ENCODE measurements at regions not wholly inside any gene's neighbourhood (a gene's known extent, or its start where the extent isn't known, plus 50 kb on each side); places are given as distances from the start of the nearest gene placed in this dataset.

DNA sequence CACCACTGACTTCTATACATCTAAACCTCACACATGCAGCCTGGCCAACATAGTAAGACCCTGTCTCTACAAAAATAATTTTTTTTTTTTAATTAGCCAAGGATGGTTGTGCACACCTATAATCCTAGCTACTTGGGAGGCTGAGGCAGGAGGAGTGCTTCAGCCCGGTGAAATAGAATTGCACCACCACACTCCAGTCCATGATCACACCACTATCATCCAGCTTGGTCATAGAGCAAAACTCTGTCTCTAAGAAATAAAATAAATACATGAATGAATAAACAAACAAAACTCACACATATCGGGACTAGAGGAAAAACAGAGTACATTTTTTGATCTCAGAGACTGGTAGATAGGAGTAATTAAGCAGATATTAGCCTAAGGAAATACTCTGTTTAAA lies 66.6 kb upstream of the PDE5A start:
- TF ChIP-seq EZH2 (IDR thresholded peaks at IDR 0.05; ENCODE audit: low read length, missing control alignments): no peak
- no peak for TF ChIP-seq CTCF (conservative IDR thresholded peaks at IDR 0.05 in 1 of 2, IDR thresholded peaks at IDR 0.05 in 1 of 2; ENCODE audit: low read depth in 1 of 2, low read length in 2 of 2)
- DNase-seq (ENCODE audit: low read depth in 2 of 2): no peak
- no peak overlapping the region for H3K9ac ChIP-seq (ENCODE audit: insufficient read depth, low read length)

GRCh38 chr4:119693126-119693525 lies 64.5 kb upstream of the PDE5A start:
- TF ChIP-seq CTCF (conservative IDR thresholded peaks at IDR 0.05 in 1 of 2, IDR thresholded peaks at IDR 0.05 in 1 of 2; ENCODE audit: low read depth in 1 of 2, low read length in 2 of 2) (no peak), EZH2 (IDR thresholded peaks at IDR 0.05; ENCODE audit: low read length, missing control alignments) (no peak)
- no peak overlapping the region for H3K9ac ChIP-seq (ENCODE audit: insufficient read depth, low read length)
- H3K79me2 ChIP-seq (ENCODE audit: control insufficient read depth, insufficient read depth, low read length): no peaks in the 10 kb centered on the region
- peaks cover 4% of the 10 kb centered on the region for H3K4me1 ChIP-seq (ENCODE audit: control insufficient read depth, extremely low read depth, insufficient read depth, low read length)
- H3K27ac ChIP-seq (ENCODE audit: insufficient read depth, low read length): peak overlapping the region; percentile 31
- H3K4me2 ChIP-seq (ENCODE audit: extremely low read depth, insufficient read depth, low read length): peak overlapping the region; percentile 56
- H3K4me3 ChIP-seq (replicated peaks in 1 of 4; ENCODE audit: control extremely low read depth in 1 of 4, insufficient read depth in 1 of 4, low read depth in 3 of 4, low read length in 4 of 4): peak overlapping the region in 3 of 4 experiments; percentile 3 to 51 (median 13)
- peak overlapping the region; percentile 40 for H2AFZ ChIP-seq (ENCODE audit: low read length)
- H3K36me3 ChIP-seq (ENCODE audit: control insufficient read depth, insufficient read depth, low read length): no peaks in the 10 kb centered on the region
- no peaks in the 10 kb centered on the region for H3K9me3 ChIP-seq (ENCODE audit: control insufficient read depth, insufficient read depth, low read depth, low read length)
- no peaks in the 10 kb centered on the region for H3K27me3 ChIP-seq (ENCODE audit: control insufficient read depth, insufficient read depth, low read length)
- no peaks in the 10 kb centered on the region for H4K20me1 ChIP-seq (ENCODE audit: control insufficient read depth, extremely low read depth, insufficient read depth, low read length)
- DNase-seq (ENCODE audit: low read depth in 2 of 2): peak; percentile 8 to 25

More for the DNA sequence above, 66.6 kb upstream of the PDE5A start:
- Histone ChIP-seq H3K4me2 (ENCODE audit: extremely low read depth, insufficient read depth, low read length) (no peak overlapping the region), H3K9me3 (ENCODE audit: control insufficient read depth, insufficient read depth, low read depth, low read length) (no peaks in the 10 kb centered on the region), H3K4me1 (ENCODE audit: control insufficient read depth, extremely low read depth, insufficient read depth, low read length) (peaks cover 4% of the 10 kb centered on the region), H3K27me3 (ENCODE audit: control insufficient read depth, insufficient read depth, low read length) (no peaks in the 10 kb centered on the region), H3K36me3 (ENCODE audit: control insufficient read depth, insufficient read depth, low read length) (no peaks in the 10 kb centered on the region), H4K20me1 (ENCODE audit: control insufficient read depth, extremely low read depth, insufficient read depth, low read length) (no peaks in the 10 kb centered on the region), H3K79me2 (ENCODE audit: control insufficient read depth, insufficient read depth, low read length) (no peaks in the 10 kb centered on the region), H3K4me3 (replicated peaks in 1 of 4; ENCODE audit: control extremely low read depth in 1 of 4, insufficient read depth in 1 of 4, low read depth in 3 of 4, low read length in 4 of 4) (no peak overlapping the region), H3K27ac (ENCODE audit: insufficient read depth, low read length) (no peak overlapping the region), H2AFZ (ENCODE audit: low read length) (no peak overlapping the region)

GRCh38 chr4:119692001-119692400 lies 63.4 kb upstream of the PDE5A start:
- Histone ChIP-seq H3K4me1 (ENCODE audit: control insufficient read depth, extremely low read depth, insufficient read depth, low read length) (peaks cover 4% of the 10 kb centered on the region), H4K20me1 (ENCODE audit: control insufficient read depth, extremely low read depth, insufficient read depth, low read length) (no peaks in the 10 kb centered on the region), H3K4me3 (replicated peaks in 1 of 4; ENCODE audit: control extremely low read depth in 1 of 4, insufficient read depth in 1 of 4, low read depth in 3 of 4, low read length in 4 of 4) (peak overlapping the region in 1 of 4 experiments; percentile 51), H3K36me3 (ENCODE audit: control insufficient read depth, insufficient read depth, low read length) (no peaks in the 10 kb centered on the region), H3K79me2 (ENCODE audit: control insufficient read depth, insufficient read depth, low read length) (no peaks in the 10 kb centered on the region), H2AFZ (ENCODE audit: low read length) (no peak overlapping the region), H3K9me3 (ENCODE audit: control insufficient read depth, insufficient read depth, low read depth, low read length) (no peaks in the 10 kb centered on the region), H3K9ac (ENCODE audit: insufficient read depth, low read length) (no peak overlapping the region), H3K27ac (ENCODE audit: insufficient read depth, low read length) (peak overlapping the region; percentile 27), H3K27me3 (ENCODE audit: control insufficient read depth, insufficient read depth, low read length) (no peaks in the 10 kb centered on the region), H3K4me2 (ENCODE audit: extremely low read depth, insufficient read depth, low read length) (peak overlapping the region; percentile 56)
- TF ChIP-seq EZH2 (IDR thresholded peaks at IDR 0.05; ENCODE audit: low read length, missing control alignments): no peak
- TF ChIP-seq CTCF (conservative IDR thresholded peaks at IDR 0.05 in 1 of 2, IDR thresholded peaks at IDR 0.05 in 1 of 2; ENCODE audit: low read depth in 1 of 2, low read length in 2 of 2): peak; percentile 26 to 35
- DNase-seq (ENCODE audit: low read depth in 2 of 2): peak; percentile 54 to 60

Measured in fibroblast of lung (primary cell).